HCT116 (cell line): ENCODE measurements at regions not wholly inside any gene's neighbourhood (a gene's known extent, or its start where the extent isn't known, plus 50 kb on each side); places are given as distances from the start of the nearest gene placed in this dataset.

ENCODE experiments used
- ATAC-seq: fragments of 200-7000 bp; cut with Tn5 transposase; 2 replicates; pipeline ENCODE4 v1.9.1; 2020; ENCODE audit warnings: mild to moderate bottlenecking, moderate library complexity
- BruUV-seq: library from RNA; stranded (reverse); fragments of 400-500 nt; replicated peaks from 2 replicates; lab custom pipeline; 2021; lab: Mats Ljungman, UMichigan
- CTCF ChIA-PET: fragments of 300-600 bp; sonication (Branson Sonifier 250); formaldehyde crosslinking; loops from one replicate; lab custom pipeline; 2021; ENCODE audit warnings: antibody characterized with exemption; lab: Charles Lee
- POLR2A ChIA-PET: fragments of 300-600, 350-600 bp; sonication (Branson Sonifier 250); formaldehyde crosslinking; loops from one replicate; lab custom pipeline; 2021; ENCODE audit warnings: antibody characterized with exemption; lab: Charles Lee
- RAD21 ChIA-PET, 2 experiments: fragments of 300-600 bp; sonication (Branson Sonifier 250); formaldehyde crosslinking; loops; one replicate each; lab custom pipeline; 2023; ENCODE audit warnings: low total read pairs in 2 of 2; ENCODE audit not compliant: uncharacterized antibody in 2 of 2, unreplicated experiment in 2 of 2, low non-redundant PET in 1 of 2; lab: Charles Lee
- DNase-seq: peaks from one replicate; pipeline ENCODE4 v3.0.0-alpha.2; 2010; ENCODE audit warnings: low read depth, low spot score
- H2AFZ ChIP-seq: fragments of 200-600 bp; shearing (Covaris generic), sonication (generic); 2 replicates; pipeline ENCODE4 v1.6.1; 2017; ENCODE audit warnings: low read depth, mixed run types, mixed read lengths, antibody characterized with exemption, low read length; ENCODE audit not compliant: poor library complexity, severe bottlenecking
- H3K27ac ChIP-seq: 2 replicates; pipeline ENCODE4 v1.5.1; 2012; ENCODE audit warnings: low read depth, low read length
- H3K27me3 ChIP-seq: fragments of 200-600 bp; sonication (generic); 2 replicates; pipeline ENCODE4 v1.6.1; 2016; ENCODE audit warnings: mixed run types, low read length, mixed read lengths; ENCODE audit not compliant: insufficient read depth
- H3K36me3 ChIP-seq, 2 experiments: fragments of 200-500 bp in 1 of 2; fragments of 200-600 bp in 1 of 2; sonication (Bioruptor generic) in 1 of 2; sonication (generic) in 1 of 2; 2 replicates each; pipeline versions ENCODE4 v1.5.1 to v1.6.1; 2014 to 2016; ENCODE audit warnings: low read length in 2 of 2, inconsistent platforms in 1 of 2, mixed read lengths in 1 of 2, mixed run types in 1 of 2; ENCODE audit not compliant: insufficient read depth in 2 of 2, control insufficient read depth in 1 of 2
- H3K4me1 ChIP-seq, 2 experiments: fragments of 200-600 bp in 1 of 2; sonication (generic) in 1 of 2; 2 replicates each; pipeline versions ENCODE4 v1.5.1 to v1.6.1; 2012 to 2017; ENCODE audit warnings: low read length in 2 of 2, inconsistent platforms in 1 of 2, mild to moderate bottlenecking in 1 of 2, mixed read lengths in 1 of 2, mixed run types in 1 of 2, moderate library complexity in 1 of 2; ENCODE audit not compliant: insufficient read depth in 2 of 2, control insufficient read depth in 1 of 2
- H3K4me2 ChIP-seq: fragments of 200-600 bp; sonication (generic); 2 replicates; pipeline ENCODE4 v1.6.1; 2017; ENCODE audit warnings: mixed run types, low read length, mixed read lengths
- H3K4me3 ChIP-seq, 2 experiments: fragments of 200-600 bp in 1 of 2; sonication (generic) in 1 of 2; replicated peaks in 1 of 2; 2 replicates each; pipeline ENCODE4 v1.5.1; 2011 to 2016; ENCODE audit warnings: low read length in 2 of 2, control low read depth in 1 of 2, low read depth in 1 of 2, mild to moderate bottlenecking in 1 of 2, mixed read lengths in 1 of 2, mixed run types in 1 of 2
- H3K79me2 ChIP-seq: fragments of 200-600 bp; sonication (generic); 2 replicates; pipeline ENCODE4 v1.6.1; 2017; ENCODE audit warnings: mild to moderate bottlenecking, mixed run types, low read length, moderate library complexity, mixed read lengths; ENCODE audit not compliant: insufficient read depth
- H3K9ac ChIP-seq: fragments of 200-600 bp; sonication (generic); 2 replicates; pipeline ENCODE4 v1.6.1; 2016; ENCODE audit warnings: low read length, mixed read lengths
- H3K9me2 ChIP-seq: fragments of 200-600 bp; sonication (generic), shearing (Covaris generic); 2 replicates; pipeline ENCODE4 v1.6.1; 2017; ENCODE audit warnings: mixed run types, mild to moderate bottlenecking, moderate library complexity; ENCODE audit not compliant: insufficient read depth
- H3K9me3 ChIP-seq, 2 experiments: fragments of 200-500 bp in 1 of 2; fragments of 200-600 bp in 1 of 2; sonication (Bioruptor generic) in 1 of 2; sonication (generic) in 1 of 2; 2 replicates each; pipeline ENCODE4 v1.6.1; 2014 to 2017; ENCODE audit warnings: low read length in 2 of 2, mixed read lengths in 2 of 2, inconsistent platforms in 1 of 2, low read depth in 1 of 2, mild to moderate bottlenecking in 1 of 2, mixed run types in 1 of 2, moderate library complexity in 1 of 2; ENCODE audit not compliant: control insufficient read depth in 1 of 2, insufficient read depth in 1 of 2
- H4K20me1 ChIP-seq: fragments of 200-600 bp; sonication (generic), shearing (Covaris generic); 2 replicates; pipeline ENCODE4 v1.6.1; 2017; ENCODE audit warnings: mixed run types, mild to moderate bottlenecking, moderate library complexity; ENCODE audit not compliant: insufficient read depth
- CBX3 ChIP-seq: IDR thresholded peaks from 2 replicates; pipeline ENCODE4 v1.6.1; 2012; ENCODE audit warnings: low read depth
- CEBPB ChIP-seq: IDR thresholded peaks from 2 replicates; pipeline ENCODE4 v1.6.1; 2012; ENCODE audit warnings: low read depth
- EZH2phosphoT487 ChIP-seq: fragments of 200-600 bp; IDR thresholded peaks from 2 replicates; pipeline ENCODE4 v1.6.1; 2018; ENCODE audit warnings: antibody characterized with exemption, borderline replicate concordance
- FOSL1 ChIP-seq: IDR thresholded peaks from 2 replicates; pipeline ENCODE4 v1.6.1; 2012; ENCODE audit warnings: low read depth
- MAX ChIP-seq: IDR thresholded peaks from 2 replicates; pipeline ENCODE4 v1.6.1; 2012
- POLR2AphosphoS5 ChIP-seq: IDR thresholded peaks from 2 replicates; pipeline ENCODE4 v1.6.1; 2011; ENCODE audit warnings: mild to moderate bottlenecking, low read depth, low read length, moderate library complexity
- REST ChIP-seq: IDR thresholded peaks from 2 replicates; pipeline ENCODE4 v1.6.1; 2012; ENCODE audit warnings: low read depth
- ZFX ChIP-seq: fragments of 450-650 bp; IDR thresholded peaks from 2 replicates; pipeline ENCODE4 v1.6.1; 2017
- intact Hi-C: fragments of 100-400 bp; cut with micrococcal nuclease; formaldehyde crosslinking; loops from 2 replicates; pipeline ENCODE4 v1.10.0; 2022

- no peak for ATAC-seq
- intact Hi-C loops = no loop called here
- Histone ChIP-seq H3K9me3 (no peaks in the 10 kb centered on the region), H3K9me2 (no peaks in the 10 kb centered on the region), H3K4me3 (no peak overlapping the region), H3K4me1 (peaks cover 5 to 8% of the 10 kb centered on the region in 2 experiments; a peak in 2 of 4 replicates), H3K27me3 (no peaks in the 10 kb centered on the region), H2AFZ (no peak overlapping the region), H3K79me2 (peaks cover 82% of the 10 kb centered on the region), H4K20me1 (no peaks in the 10 kb centered on the region), H3K27ac (no peak overlapping the region), H3K9ac (no peak overlapping the region), H3K36me3 (no peaks in the 10 kb centered on the region), H3K4me2 (no peak overlapping the region)
- DNase-seq = no peak
- ChIA-PET CTCF (interaction anchor here (1.4 kb wide), 1 partner anchor 12 kb away, joined by 4 read pairs; no protein-coding TSS in a partner anchor), RAD21 (no interaction called here), POLR2A (no interaction called here)
- BruUV-seq = no TSS peak
- TF ChIP-seq POLR2AphosphoS5 (no peak), FOSL1 (no peak), ZFX (no peak), CEBPB (no peak), EZH2phosphoT487 (no peak), REST (no peak), MAX (no peak), CBX3 (no peak)
These were observed 66.1 kb upstream of the ARHGAP32 start for GRCh38 chr11:129258205-129258604.
